Eye (tissue), 1 donor: ENCODE measurements at regions not wholly inside any gene's neighbourhood (a gene's known extent, or its start where the extent isn't known, plus 50 kb on each side); places are given as distances from the start of the nearest gene placed in this dataset.
A peak's percentile ranks its signal among the peaks of the same experiment; 100 is the strongest.
"Not testable (repeated sequence)": the region's sequence is repeated elsewhere in the genome, so short reads cannot be mapped to it uniquely, and the experiment has no call there.

Experiments used
- DNase-seq: peaks from one replicate; pipeline ENCODE4 v3.0.0-alpha.2; 2015

GRCh38 chr6:142016666-142017065 lies 116.1 kb upstream of the GJE1 start:
- DNase-seq = not testable (repeated sequence)

DNA sequence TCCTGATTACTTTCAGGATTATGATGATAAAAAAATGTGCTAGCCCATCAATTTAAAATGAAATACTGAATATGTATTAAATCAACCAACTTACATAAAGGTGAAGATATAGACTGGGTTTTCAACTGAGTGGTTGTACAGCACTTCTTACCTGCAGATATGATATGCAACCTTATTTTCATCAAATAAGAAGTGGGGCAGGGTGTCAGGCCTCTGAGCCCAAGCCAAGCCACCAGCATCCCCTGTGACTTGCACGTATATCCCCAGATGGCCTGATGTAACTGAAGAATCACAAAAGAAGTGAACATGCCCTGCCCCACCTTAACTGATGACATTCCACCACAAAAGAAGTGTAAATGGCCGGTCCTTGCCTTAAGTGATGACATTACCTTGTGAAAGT lies 117.3 kb upstream of the GJE1 start:
- DNase-seq = not testable (repeated sequence)

DNA sequence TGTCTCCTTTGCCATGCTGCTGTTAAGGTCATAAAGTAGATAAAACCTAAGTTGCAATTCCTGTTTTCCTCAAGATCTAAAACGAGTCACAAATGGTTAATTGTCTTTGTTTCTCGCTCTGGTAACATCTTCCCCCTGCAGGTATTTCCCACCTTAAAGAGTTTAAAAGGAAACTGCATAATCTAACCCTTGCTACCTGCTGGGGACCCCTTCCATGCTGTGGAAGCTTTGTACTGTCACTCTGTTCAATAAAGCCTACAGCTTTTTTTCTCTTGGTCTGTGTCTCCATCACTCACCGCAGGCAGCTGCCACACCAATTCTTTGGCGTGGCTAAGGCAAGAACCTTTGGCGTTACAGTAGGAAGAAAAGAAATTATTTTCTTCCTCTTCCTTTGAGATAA lies 117.7 kb upstream of the GJE1 start:
- DNase-seq = no peak

- DNase-seq = peak; percentile 21
Observed at GRCh38 chr6:142014515-142014914, 118.2 kb upstream of the GJE1 start.

DNA sequence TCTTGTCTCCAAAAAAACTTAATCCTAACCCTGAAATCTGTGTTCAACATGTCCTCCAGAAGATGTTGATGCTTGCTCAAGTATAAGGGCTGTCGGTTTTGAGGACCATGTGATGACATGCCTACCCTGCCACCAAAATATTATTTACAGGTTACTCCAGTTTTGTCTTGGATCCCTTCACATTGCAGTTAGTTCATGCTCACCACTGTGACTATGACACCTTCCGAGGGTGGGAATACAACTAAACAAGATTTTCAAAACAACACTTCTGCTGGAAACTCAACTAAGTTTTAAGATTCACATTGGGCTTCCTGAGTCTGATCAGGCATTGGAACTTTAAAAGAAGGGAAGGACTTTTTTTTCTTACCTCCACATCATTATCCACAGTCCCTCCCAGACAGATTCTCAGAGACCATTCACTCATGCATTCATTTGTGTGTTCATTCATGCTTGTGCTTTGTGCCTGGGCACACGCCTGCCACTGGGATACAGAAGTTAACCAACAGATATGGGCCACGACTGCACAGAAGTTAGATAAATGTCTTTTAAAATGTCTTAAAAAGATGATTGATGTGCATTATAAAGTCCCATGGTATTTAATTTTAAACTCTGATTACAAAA lies 118.7 kb upstream of the GJE1 start:
- DNase-seq = no peak

- DNase-seq = no peak
Observed at GRCh38 chr6:142013287-142013686, 119.4 kb upstream of the GJE1 start.

GRCh38 chr6:142011775-142012174 lies 121.0 kb upstream of the GJE1 start:
- DNase-seq = no peak

- DNase-seq = no peak
Observed at GRCh38 chr6:142011156-142011555, 121.6 kb upstream of the GJE1 start.

DNA sequence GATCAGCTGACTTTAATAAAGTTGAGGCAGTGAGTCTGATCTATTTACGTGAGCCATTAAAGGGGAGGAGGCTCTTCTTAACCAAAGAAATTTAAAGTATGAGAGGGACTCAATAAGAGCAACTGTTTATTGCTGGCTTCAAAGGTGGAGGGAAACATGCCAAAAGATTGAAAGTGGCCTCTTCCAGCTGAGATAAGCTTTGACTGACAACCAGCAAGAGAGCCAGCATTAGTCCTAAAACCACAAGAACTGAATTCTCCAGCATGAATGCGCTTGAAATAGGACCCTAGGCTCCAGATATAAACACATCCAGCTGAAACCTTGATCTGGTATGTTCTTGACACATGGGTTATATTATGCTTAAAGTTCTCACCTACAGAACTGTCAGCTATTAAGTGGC lies 123.1 kb upstream of the GJE1 start:
- no peak for DNase-seq

DNA sequence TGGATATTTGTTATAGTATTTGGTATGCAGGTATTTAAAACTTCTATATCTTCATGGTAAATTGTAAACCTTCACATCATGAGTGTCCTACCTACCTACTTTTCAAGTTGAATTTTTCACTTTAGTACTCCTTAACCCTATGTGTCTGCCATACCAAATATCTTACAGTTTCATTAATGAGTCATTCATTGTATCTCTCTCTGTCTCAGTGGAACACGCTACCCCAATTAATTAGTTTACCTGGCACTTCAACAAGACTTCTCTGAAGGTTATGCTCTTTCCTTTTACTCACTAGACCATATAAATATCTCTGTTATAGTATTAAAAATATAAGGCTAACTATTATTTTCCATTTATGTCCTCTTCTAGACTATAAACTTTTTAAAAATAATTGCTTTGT lies 123.9 kb upstream of the GJE1 start:
- no peak for DNase-seq

DNA sequence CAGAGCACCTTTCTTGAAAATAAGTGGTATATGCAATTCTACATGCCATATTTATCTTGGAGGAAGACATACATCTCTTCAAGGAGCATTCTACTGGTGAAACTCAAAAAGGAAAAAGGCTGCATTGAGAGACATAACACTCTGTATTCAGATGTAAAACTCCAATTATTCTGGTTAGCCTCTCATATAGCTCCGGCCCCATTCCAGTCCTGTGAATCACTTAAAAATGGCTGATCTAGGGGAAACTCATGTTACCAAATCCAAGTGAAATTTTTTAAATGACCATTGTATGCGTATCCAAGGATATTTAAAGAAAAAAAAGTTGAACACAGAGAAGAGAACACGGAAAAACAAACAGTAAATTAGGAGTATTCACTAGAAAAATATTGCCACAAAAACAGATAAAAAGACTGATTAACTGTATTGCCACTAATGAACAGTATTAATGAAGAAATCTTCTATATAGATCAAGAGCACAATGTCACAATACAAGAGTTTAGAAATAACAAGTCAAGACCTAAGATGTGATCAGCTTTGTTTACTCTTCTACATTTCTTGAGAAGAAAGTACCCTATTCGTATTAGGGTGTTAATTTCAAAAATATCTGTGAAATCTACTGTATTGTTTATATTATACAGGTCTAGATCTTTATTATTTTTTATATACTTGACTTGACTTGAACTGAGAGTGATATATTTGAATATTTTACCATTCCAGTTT lies 124.5 kb upstream of the GJE1 start:
- DNase-seq = no peak

GRCh38 chr6:142005021-142005420 lies 127.7 kb upstream of the GJE1 start:
- no peak for DNase-seq

GRCh38 chr6:142002825-142003405 lies 129.8 kb upstream of the GJE1 start:
- DNase-seq = no peak

GRCh38 chr6:141996823-141997222 lies 135.9 kb upstream of the GJE1 start:
- DNase-seq = no peak

DNA sequence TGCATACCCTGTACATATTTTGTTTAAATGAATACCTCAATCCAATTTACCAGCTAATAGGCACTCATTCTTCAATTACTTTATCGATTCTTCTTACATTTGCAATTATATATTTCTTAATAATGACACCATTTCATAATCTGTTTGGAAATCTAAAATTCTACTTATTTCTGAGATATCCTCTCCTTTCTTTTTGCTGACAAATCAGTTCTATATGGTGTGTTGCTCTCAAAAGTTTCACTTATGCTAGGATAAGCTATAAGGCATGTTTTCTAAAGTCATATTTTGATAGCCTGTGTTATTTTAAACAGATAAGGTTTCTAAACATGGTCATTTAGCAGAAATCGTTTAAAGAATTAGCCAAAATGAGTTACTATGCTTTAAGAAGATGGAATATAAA lies 140.6 kb upstream of the GJE1 start:
- no peak for DNase-seq

DNA sequence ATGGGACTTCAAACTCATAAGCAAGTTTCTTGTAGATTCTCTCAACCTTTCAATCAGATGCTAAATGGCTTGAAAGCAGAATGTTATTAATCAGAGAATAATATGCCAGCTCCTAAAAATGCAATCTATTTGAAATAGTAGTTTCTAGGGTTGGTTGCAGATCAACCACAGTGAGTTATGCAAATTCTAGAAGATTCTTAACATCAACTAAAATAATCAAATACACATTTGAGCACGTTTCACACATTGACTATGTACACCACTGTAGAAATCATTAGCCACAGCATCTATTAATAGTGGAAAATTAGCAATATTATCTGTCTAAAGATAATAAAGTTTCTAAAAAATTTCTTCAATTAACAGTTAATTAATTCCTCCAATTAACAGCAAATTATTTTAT lies 141.9 kb upstream of the GJE1 start:
- DNase-seq = no peak

DNA sequence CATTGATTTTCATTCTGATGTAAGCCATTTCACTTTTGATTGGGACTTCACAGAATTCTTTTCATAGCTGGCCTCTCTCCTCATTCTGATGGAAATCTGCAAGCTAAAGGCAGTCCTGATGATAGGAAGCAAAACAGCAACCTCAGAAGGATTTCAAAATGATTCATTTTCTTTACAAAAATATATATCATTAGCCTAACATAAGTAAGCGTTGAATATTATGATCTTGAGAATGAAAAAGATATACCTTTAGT lies 143.1 kb upstream of the GJE1 start:
- no peak for DNase-seq

DNA sequence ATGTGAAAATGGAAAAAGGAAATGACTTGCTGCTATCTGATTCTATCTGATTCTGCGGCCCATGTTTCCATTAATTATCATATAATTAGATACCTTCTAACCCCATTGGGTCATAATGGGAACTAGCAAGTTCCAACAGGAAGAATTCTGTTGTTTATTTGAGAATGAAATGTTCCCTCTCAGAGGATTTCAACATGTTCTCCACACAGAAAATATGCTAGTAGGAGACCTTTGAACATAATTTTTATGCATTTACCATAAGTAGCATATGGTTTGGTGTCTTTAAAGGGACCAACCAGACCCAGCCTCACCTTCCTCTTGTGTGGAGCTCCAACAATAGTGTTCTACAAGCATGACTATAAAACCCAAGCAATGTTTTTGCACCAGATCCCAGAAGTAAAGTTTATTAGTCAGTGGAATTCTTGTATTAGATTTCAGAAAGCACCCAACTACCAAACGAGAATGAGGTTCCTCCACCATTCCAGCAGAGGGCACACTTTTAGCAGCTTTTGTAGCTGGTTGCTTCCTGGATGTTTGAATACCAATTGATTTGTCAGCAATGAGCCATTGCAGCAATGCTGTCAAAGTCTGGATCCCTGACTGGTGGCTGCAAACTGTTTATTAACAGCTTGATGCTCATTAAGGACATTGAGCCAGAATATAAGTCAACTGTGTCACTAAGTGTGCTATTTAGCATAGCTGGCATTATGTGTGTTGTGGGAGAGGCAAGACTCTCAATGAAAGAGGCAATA lies 143.6 kb upstream of the GJE1 start:
- DNase-seq = peak; percentile 12

- no peak for DNase-seq
Observed at GRCh38 chr6:141988327-141988726, 144.4 kb upstream of the GJE1 start.

- DNase-seq = no peak
Observed at GRCh38 chr6:141986457-141986856, 146.3 kb upstream of the GJE1 start.

GRCh38 chr6:141981190-141981589 lies 151.5 kb upstream of the GJE1 start:
- no peak for DNase-seq

DNA sequence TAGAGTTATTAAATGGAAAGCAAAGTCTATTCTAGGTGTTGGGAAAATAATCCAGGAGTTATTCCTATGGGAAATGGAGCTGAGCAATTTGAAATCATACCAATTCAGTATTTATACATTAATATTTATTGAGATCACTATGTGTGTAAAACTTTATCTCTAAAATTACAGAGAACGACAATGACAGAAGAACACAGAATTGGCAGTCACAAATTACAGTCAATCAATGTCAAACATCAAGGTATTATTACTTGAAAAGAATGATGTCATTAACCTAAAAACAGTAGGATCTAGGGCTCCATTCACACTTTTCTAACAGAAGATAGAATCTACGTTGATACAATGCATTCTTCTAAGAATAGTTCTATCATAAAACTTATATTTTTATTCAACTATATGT lies 154.9 kb upstream of the GJE1 start:
- no peak for DNase-seq

DNA sequence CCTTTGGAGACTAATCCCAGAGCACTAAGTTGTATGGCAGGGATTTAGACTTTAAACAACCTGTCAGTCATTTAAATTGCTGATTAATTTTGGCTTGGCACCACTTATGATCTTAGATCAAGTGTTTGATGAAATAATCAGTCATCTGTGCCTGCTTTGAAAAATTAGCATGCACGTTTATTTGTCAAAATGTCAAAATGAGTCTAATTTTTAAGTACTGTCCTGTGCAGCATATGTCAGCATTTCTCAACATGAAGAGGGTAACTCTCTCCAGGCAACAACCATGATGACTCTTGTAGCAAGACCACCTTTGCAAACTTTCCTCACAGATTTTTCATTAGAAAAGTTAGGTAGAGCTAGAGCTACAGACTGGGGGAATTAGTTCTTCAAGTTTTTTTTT lies 155.7 kb upstream of the GJE1 start:
- no peak for DNase-seq

- DNase-seq = not testable (repeated sequence)
Observed at GRCh38 chr6:141969768-141970415, 162.8 kb upstream of the GJE1 start.
